OCI-LY3 (cell line): ENCODE measurements at regions not wholly inside any gene's neighbourhood (a gene's known extent, or its start where the extent isn't known, plus 50 kb on each side); places are given as distances from the start of the nearest gene placed in this dataset.

Experiments used
- H2AFZ ChIP-seq: fragments of 200-600, 300-600 bp; shearing (Covaris generic); 2 replicates; pipeline ENCODE4 v1.6.0; 2014; ENCODE audit warnings: antibody characterized with exemption, low read depth, low read length
- H3K27ac ChIP-seq: fragments of 200-600, 300-600 bp; sonication (generic); 2 replicates; pipeline ENCODE4 v1.5.1; 2014; ENCODE audit warnings: mild to moderate bottlenecking, low read length, moderate library complexity, mixed read lengths
- H3K27me3 ChIP-seq: fragments of 200-600, 300-600 bp; sonication (generic); 2 replicates; pipeline ENCODE4 v1.6.1; 2014; ENCODE audit warnings: low read depth, low read length, mixed read lengths
- H3K36me3 ChIP-seq: fragments of 200-600, 300-600 bp; sonication (generic); replicated peaks from 2 replicates; pipeline ENCODE3; 2014; ENCODE audit warnings: low read depth, low read length, mixed read lengths
- H3K4me1 ChIP-seq: fragments of 300-600, 200-600 bp; sonication (generic); 2 replicates; pipeline ENCODE4 v1.6.1; 2014; ENCODE audit warnings: low read length, mixed read lengths
- H3K4me2 ChIP-seq: fragments of 200-600, 300-600 bp; sonication (generic); 2 replicates; pipeline ENCODE4 v1.6.1; 2014; ENCODE audit warnings: low read length, mixed read lengths
- H3K4me3 ChIP-seq: fragments of 300-600, 200-600 bp; sonication (generic); 2 replicates; pipeline ENCODE4 v1.5.1; 2014; ENCODE audit warnings: antibody characterized with exemption, mild to moderate bottlenecking, low read length, moderate library complexity
- H3K79me2 ChIP-seq: fragments of 300-600, 200-600 bp; shearing (Covaris generic); 2 replicates; pipeline ENCODE4 v1.6.1; 2014; ENCODE audit warnings: mild to moderate bottlenecking, low read length, mixed read lengths
- H3K9ac ChIP-seq: fragments of 300-600, 200-600 bp; shearing (Covaris generic); 2 replicates; pipeline ENCODE4 v1.6.0; 2014; ENCODE audit warnings: mild to moderate bottlenecking, low read length, moderate library complexity
- H3K9me3 ChIP-seq: fragments of 200-600, 300-600 bp; shearing (Covaris generic); 2 replicates; pipeline ENCODE4 v1.6.1; 2014; ENCODE audit warnings: low read length, mixed read lengths; ENCODE audit not compliant: insufficient read depth
- H4K20me1 ChIP-seq: fragments of 200-600, 300-600 bp; sonication (generic); 2 replicates; pipeline ENCODE4 v1.6.1; 2016; ENCODE audit warnings: low read length, mixed read lengths; ENCODE audit not compliant: insufficient read depth
- EZH2phosphoT487 ChIP-seq: fragments of 200-600 bp; shearing (Covaris generic); IDR thresholded peaks from 2 replicates; pipeline ENCODE4 v1.6.1; 2018; ENCODE audit warnings: antibody characterized with exemption, mixed run types, low read depth
- TF ChIP-seq, protein P1 (sequence below): fragments of 200-600, 300-600 bp; sonication (generic); IDR thresholded peaks from 2 replicates; pipeline ENCODE4 v1.5.1; 2014; ENCODE audit warnings: antibody characterized with exemption, low read length, low read depth

DNA sequence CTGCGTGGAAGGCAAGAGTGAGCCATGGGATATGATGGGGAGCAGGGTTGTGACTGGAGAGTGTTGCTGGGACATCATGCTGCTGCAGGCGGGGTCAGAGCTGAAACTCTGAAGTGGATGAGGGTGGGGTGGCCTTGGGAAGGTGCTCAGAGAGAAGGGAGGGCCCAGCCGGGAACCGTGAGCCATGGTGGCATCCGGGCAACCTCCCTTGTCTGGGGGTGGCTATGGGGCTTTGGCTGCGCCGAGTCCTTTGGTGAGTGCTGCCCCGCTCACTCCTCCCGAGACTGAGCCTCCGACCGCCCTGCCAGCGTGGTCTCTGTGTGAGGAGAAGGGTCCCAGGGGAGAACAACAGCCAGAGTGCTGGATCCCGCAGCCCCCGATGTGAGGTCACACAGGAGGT lies 632.0 kb downstream of the BRD1 start:
- H3K4me3 ChIP-seq: no peak overlapping the region
- H3K27ac ChIP-seq: no peak overlapping the region

DNA sequence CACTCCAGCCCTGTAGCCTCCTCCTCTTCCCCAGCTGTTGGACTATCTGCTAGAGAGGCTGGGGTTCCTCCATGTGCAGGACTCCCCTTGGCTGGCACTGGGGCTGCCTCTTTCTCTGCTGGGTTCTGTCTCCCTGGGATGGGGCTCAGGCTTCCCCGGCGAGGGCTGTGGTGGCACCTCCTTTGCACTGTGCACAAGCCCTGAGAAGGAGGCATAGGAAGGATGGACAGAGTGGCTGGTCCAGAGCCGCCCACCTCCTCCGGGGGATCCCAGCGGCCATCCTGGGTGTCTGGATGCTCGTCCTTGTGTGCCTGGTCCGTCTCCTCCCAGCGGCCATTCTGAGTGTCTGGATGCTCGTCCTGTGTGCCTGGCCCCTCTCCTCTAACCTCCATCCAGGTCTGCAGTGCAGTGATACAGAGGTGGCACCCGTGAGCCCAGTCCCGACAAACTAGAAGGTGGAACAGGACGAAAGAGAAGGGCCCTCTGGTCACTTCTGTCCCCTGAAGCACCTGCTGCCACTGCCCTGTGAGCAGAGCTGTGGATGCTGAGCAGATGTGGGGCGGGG lies 633.7 kb downstream of the BRD1 start:
- Histone ChIP-seq H3K79me2 (no peaks in the 10 kb centered on the region), H3K27ac (no peak overlapping the region), H3K4me3 (no peak overlapping the region), H3K9me3 (no peaks in the 10 kb centered on the region), H3K9ac (no peak overlapping the region), H3K27me3 (no peaks in the 10 kb centered on the region), H3K4me2 (no peak overlapping the region), H4K20me1 (no peaks in the 10 kb centered on the region), H3K36me3 (no peaks in the 10 kb centered on the region), H2AFZ (no peak overlapping the region), H3K4me1 (no peaks in the 10 kb centered on the region)
- TF ChIP-seq EZH2phosphoT487: no peak
- TF ChIP-seq, protein P1, sequence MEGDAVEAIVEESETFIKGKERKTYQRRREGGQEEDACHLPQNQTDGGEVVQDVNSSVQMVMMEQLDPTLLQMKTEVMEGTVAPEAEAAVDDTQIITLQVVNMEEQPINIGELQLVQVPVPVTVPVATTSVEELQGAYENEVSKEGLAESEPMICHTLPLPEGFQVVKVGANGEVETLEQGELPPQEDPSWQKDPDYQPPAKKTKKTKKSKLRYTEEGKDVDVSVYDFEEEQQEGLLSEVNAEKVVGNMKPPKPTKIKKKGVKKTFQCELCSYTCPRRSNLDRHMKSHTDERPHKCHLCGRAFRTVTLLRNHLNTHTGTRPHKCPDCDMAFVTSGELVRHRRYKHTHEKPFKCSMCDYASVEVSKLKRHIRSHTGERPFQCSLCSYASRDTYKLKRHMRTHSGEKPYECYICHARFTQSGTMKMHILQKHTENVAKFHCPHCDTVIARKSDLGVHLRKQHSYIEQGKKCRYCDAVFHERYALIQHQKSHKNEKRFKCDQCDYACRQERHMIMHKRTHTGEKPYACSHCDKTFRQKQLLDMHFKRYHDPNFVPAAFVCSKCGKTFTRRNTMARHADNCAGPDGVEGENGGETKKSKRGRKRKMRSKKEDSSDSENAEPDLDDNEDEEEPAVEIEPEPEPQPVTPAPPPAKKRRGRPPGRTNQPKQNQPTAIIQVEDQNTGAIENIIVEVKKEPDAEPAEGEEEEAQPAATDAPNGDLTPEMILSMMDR: no peak

More for the DNA sequence above, 632.0 kb downstream of the BRD1 start:
- no peak for TF ChIP-seq EZH2phosphoT487
- TF ChIP-seq, protein P1: no peak
- H3K4me2 ChIP-seq: no peak overlapping the region
- no peaks in the 10 kb centered on the region for H4K20me1 ChIP-seq
- H3K9me3 ChIP-seq: no peaks in the 10 kb centered on the region
- no peak overlapping the region for H2AFZ ChIP-seq
- H3K9ac ChIP-seq: no peak overlapping the region
- H3K4me1 ChIP-seq: no peaks in the 10 kb centered on the region
- no peaks in the 10 kb centered on the region for H3K79me2 ChIP-seq
- H3K27me3 ChIP-seq: no peaks in the 10 kb centered on the region
- no peaks in the 10 kb centered on the region for H3K36me3 ChIP-seq

DNA sequence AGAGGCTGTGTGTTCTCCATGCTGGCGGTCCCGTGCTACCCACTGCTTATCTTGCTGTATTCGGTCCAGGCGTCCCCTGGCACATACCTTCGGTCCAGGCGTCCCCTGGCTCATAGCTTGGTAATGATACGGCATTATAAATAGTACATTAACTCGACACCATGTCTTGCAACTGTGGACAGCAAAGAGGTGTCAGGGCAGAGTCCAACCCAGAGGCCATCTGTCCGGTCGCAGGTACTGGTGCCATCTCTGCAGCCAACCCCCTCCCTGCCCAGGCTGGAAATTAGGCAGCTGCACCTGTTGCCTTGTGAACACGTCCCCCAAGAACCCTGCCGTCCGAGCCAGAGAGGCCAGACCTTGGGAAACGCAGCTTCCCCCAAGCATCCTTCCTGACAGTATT lies 634.3 kb downstream of the BRD1 start:
- Histone ChIP-seq H2AFZ (no peak overlapping the region), H3K9ac (no peak overlapping the region), H3K4me3 (no peak overlapping the region), H3K27me3 (no peaks in the 10 kb centered on the region), H3K27ac (no peak overlapping the region), H4K20me1 (no peaks in the 10 kb centered on the region), H3K4me1 (no peaks in the 10 kb centered on the region), H3K4me2 (no peak overlapping the region), H3K79me2 (no peaks in the 10 kb centered on the region), H3K9me3 (no peaks in the 10 kb centered on the region), H3K36me3 (no peaks in the 10 kb centered on the region)
- no peak for TF ChIP-seq EZH2phosphoT487
- TF ChIP-seq, protein P1: no peak

DNA sequence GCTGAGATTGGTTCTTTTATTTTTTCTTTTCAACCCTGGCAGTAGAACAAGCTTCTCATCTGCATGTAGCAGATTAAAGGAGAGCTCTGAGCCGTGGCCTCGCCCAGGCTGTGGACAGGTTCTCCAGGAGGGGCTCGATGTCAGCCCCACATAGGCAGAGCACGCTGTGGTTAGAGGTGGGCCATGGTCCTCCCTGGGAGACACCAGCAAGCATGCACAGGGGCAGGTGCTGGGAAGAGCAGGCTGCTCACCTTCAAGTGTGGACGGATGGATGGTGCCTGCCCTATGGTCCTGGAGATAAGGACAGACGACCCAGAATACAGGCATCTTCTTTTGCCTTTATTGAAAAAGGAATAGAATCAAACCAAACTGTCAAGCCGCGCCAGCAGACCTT lies 634.8 kb downstream of the BRD1 start:
- Histone ChIP-seq H3K9me3 (no peaks in the 10 kb centered on the region), H3K4me3 (no peak overlapping the region), H3K4me2 (no peak overlapping the region), H3K9ac (no peak overlapping the region), H2AFZ (no peak overlapping the region), H3K4me1 (no peaks in the 10 kb centered on the region), H4K20me1 (no peaks in the 10 kb centered on the region), H3K79me2 (no peaks in the 10 kb centered on the region), H3K27ac (no peak overlapping the region), H3K36me3 (no peaks in the 10 kb centered on the region), H3K27me3 (no peaks in the 10 kb centered on the region)
- TF ChIP-seq EZH2phosphoT487: no peak
- TF ChIP-seq, protein P1: no peak
